Keratinocyte (primary cell): ENCODE measurements at regions not wholly inside any gene's neighbourhood (a gene's known extent, or its start where the extent isn't known, plus 50 kb on each side); places are given as distances from the start of the nearest gene placed in this dataset.

ENCODE experiments used
- DNase-seq: peaks from one replicate; pipeline ENCODE4 v3.0.0-alpha.2; 2011; ENCODE audit warnings: low read depth, missing footprints, low spot score
- FAIRE-seq: peaks from 2 replicates; lab custom pipeline; 2011; peaks lifted over from hg19 to GRCh38; lab: Jason Lieb, UNC
- H2AFZ ChIP-seq: 2 replicates; pipeline ENCODE4 v1.6.0; 2012; ENCODE audit warnings: low read length, control low read depth, inconsistent platforms; ENCODE audit not compliant: control insufficient read depth
- H3K27ac ChIP-seq: 2 replicates; pipeline ENCODE4 v1.5.1; 2011; ENCODE audit warnings: low read length; ENCODE audit not compliant: control insufficient read depth, insufficient read depth
- H3K27me3 ChIP-seq: 3 replicates; pipeline ENCODE4 v1.6.0; 2011; ENCODE audit warnings: low read length; ENCODE audit not compliant: control insufficient read depth, insufficient read depth; ENCODE audit errors: extremely low read depth
- H3K36me3 ChIP-seq, 2 experiments: 2 replicates in 1 of 2; 3 replicates in 1 of 2; pipeline ENCODE4 v1.5.1; 2011; ENCODE audit warnings: low read length in 2 of 2, mild to moderate bottlenecking in 1 of 2; ENCODE audit not compliant: control insufficient read depth in 2 of 2, insufficient read depth in 2 of 2; ENCODE audit errors: extremely low read depth in 1 of 2
- H3K4me1 ChIP-seq: 3 replicates; pipeline ENCODE4 v1.5.1; 2011; ENCODE audit warnings: low read length; ENCODE audit not compliant: control insufficient read depth, insufficient read depth; ENCODE audit errors: extremely low read depth
- H3K4me2 ChIP-seq: 3 replicates; pipeline ENCODE4 v1.6.0; 2011; ENCODE audit warnings: low read depth, low read length; ENCODE audit not compliant: control insufficient read depth, insufficient read depth; ENCODE audit errors: extremely low read depth
- H3K4me3 ChIP-seq, 3 experiments: fragments of 200-600 bp in 1 of 3; sonication (generic) in 1 of 3; 2 replicates in 2 of 3; 3 replicates in 1 of 3; pipeline ENCODE4 v1.5.1; 2011 to 2016; ENCODE audit warnings: low read length in 3 of 3, mild to moderate bottlenecking in 3 of 3, control low read depth in 2 of 3, inconsistent platforms in 1 of 3, low read depth in 1 of 3, mixed read lengths in 1 of 3, mixed run types in 1 of 3, moderate library complexity in 1 of 3; ENCODE audit not compliant: control insufficient read depth in 2 of 3, insufficient read depth in 2 of 3; ENCODE audit errors: extremely low read depth in 1 of 3
- H3K79me2 ChIP-seq: 2 replicates; pipeline ENCODE4 v1.6.0; 2012; ENCODE audit warnings: low read length; ENCODE audit not compliant: control insufficient read depth, insufficient read depth
- H3K9ac ChIP-seq: 3 replicates; pipeline ENCODE4 v1.6.0; 2011; ENCODE audit warnings: low read length; ENCODE audit not compliant: control insufficient read depth, insufficient read depth; ENCODE audit errors: extremely low read depth
- H3K9me1 ChIP-seq: 3 replicates; pipeline ENCODE4 v1.6.0; 2011; ENCODE audit warnings: low read length; ENCODE audit not compliant: control insufficient read depth, insufficient read depth; ENCODE audit errors: extremely low read depth
- H3K9me3 ChIP-seq: 2 replicates; pipeline ENCODE4 v1.5.1; 2012; ENCODE audit warnings: low read depth, low read length; ENCODE audit not compliant: control insufficient read depth
- H4K20me1 ChIP-seq: 3 replicates; pipeline ENCODE4 v1.6.0; 2011; ENCODE audit warnings: low read length; ENCODE audit not compliant: control insufficient read depth, insufficient read depth; ENCODE audit errors: extremely low read depth
- EZH2 ChIP-seq: IDR thresholded peaks from one replicate; pipeline ENCODE4 v1.6.1; 2012; ENCODE audit warnings: inconsistent platforms, mild to moderate bottlenecking, low read length, moderate library complexity
- dilution Hi-C: fragments of 300-500 bp; cut with MboI; formaldehyde crosslinking; loops from one replicate; pipeline ENCODE4 v1.7.0; 2020; ENCODE audit warnings: low sequenced_read_pairs; ENCODE audit not compliant: extremely low pct_ligation_motif_present
- TF ChIP-seq, protein P1 (sequence below), 3 experiments: IDR thresholded peaks in 1 of 3; conservative IDR thresholded peaks in 1 of 3; optimal IDR thresholded peaks in 1 of 3; 2 replicates in 2 of 3; 3 replicates in 1 of 3; pipeline versions ENCODE3 to v1.5.1; 2011; ENCODE audit warnings: low read length in 3 of 3, mild to moderate bottlenecking in 3 of 3, moderate library complexity in 2 of 3, control low read depth in 1 of 3, inconsistent platforms in 1 of 3; ENCODE audit not compliant: insufficient read depth in 2 of 3; ENCODE audit errors: extremely low read depth in 1 of 3

DNA sequence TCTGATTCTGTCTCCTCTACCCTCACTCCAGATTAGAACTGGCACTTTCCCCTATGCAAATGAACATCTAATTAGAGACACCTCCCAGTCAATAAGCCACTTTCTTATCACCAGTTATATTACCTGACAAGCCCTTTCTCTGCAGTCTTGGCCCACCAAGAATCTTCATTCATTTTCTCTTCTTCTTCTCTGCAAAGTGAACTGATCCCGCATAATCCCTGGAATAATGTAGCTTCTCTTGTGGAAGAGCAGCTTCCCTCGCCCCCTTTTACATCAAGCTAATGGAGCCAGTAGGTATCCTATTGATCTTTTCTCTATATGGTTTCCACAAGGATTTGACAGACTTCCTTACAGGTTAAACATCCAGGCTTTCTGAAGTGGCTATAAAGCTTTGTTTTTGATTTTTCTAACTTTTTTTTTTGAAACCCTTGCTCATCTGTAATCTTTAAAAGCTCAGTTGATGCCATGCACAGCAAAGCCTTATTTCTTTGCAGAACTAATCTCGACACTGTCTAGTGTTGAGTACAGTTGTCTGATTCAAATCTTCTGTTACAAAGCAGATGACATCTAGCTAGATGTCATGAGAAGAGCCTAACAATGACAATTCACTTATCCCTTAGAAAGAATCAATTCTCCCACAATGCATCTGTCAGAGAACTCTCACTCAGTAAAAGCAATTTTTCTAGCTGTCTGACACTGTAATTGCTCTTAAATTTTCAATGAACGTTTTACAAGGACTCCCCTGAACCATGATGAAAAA is 281.4 kb downstream of the ISL1 start:
- Histone ChIP-seq H3K9ac (no peak overlapping the region), H3K9me1 (no peaks in the 10 kb centered on the region), H3K4me2 (no peak overlapping the region), H3K27me3 (no peaks in the 10 kb centered on the region), H3K4me3 (no peak overlapping the region), H3K27ac (no peak overlapping the region), H3K79me2 (no peaks in the 10 kb centered on the region), H3K4me1 (no peaks in the 10 kb centered on the region), H2AFZ (no peak overlapping the region), H3K36me3 (no peaks in the 10 kb centered on the region), H3K9me3 (no peaks in the 10 kb centered on the region), H4K20me1 (no peaks in the 10 kb centered on the region)
- TF ChIP-seq EZH2, result no peak
- TF ChIP-seq, protein P1, sequence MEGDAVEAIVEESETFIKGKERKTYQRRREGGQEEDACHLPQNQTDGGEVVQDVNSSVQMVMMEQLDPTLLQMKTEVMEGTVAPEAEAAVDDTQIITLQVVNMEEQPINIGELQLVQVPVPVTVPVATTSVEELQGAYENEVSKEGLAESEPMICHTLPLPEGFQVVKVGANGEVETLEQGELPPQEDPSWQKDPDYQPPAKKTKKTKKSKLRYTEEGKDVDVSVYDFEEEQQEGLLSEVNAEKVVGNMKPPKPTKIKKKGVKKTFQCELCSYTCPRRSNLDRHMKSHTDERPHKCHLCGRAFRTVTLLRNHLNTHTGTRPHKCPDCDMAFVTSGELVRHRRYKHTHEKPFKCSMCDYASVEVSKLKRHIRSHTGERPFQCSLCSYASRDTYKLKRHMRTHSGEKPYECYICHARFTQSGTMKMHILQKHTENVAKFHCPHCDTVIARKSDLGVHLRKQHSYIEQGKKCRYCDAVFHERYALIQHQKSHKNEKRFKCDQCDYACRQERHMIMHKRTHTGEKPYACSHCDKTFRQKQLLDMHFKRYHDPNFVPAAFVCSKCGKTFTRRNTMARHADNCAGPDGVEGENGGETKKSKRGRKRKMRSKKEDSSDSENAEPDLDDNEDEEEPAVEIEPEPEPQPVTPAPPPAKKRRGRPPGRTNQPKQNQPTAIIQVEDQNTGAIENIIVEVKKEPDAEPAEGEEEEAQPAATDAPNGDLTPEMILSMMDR (optimal IDR thresholded peaks at IDR 0.05 in 1 of 3, IDR thresholded peaks at IDR 0.05 in 1 of 3, conservative IDR thresholded peaks at IDR 0.05 in 1 of 3; ENCODE audit: extremely low read depth in 1 of 3, insufficient read depth in 2 of 3, low read length in 3 of 3), result no peak
- FAIRE-seq, result no peak
- no peak for DNase-seq
- dilution Hi-C loops, result no loop called here

DNA sequence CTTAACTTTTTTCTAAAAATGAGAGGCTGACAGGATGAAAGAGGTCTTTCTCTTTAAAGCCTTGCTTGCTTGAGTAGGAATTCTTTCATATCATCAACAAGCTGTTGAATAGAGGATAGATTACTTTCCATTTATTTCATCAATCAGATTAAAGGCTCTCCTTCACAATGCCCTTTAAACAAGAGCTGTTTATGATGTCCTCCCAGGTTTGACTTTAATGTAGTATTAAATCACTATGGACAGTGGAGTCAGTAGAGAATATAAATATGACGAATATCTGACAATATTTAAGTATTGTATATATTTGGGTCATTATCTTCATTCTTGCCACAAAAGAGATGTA is 282.0 kb downstream of the ISL1 start:
- no peaks in the 10 kb centered on the region for H3K36me3 ChIP-seq
- H3K9me3 ChIP-seq, result no peaks in the 10 kb centered on the region
- no peak for DNase-seq
- no peak for FAIRE-seq
- dilution Hi-C loops, result no loop called here
- no peaks in the 10 kb centered on the region for H3K4me1 ChIP-seq
- no peaks in the 10 kb centered on the region for H4K20me1 ChIP-seq
- no peak overlapping the region for H3K4me2 ChIP-seq
- no peaks in the 10 kb centered on the region for H3K27me3 ChIP-seq
- no peak overlapping the region for H2AFZ ChIP-seq
- H3K9ac ChIP-seq, result no peak overlapping the region
- no peak overlapping the region for H3K4me3 ChIP-seq
- no peaks in the 10 kb centered on the region for H3K9me1 ChIP-seq
- no peak overlapping the region for H3K27ac ChIP-seq
- TF ChIP-seq, protein P1 (optimal IDR thresholded peaks at IDR 0.05 in 1 of 3, IDR thresholded peaks at IDR 0.05 in 1 of 3, conservative IDR thresholded peaks at IDR 0.05 in 1 of 3; ENCODE audit: extremely low read depth in 1 of 3, insufficient read depth in 2 of 3, low read length in 3 of 3), result no peak
- no peak for TF ChIP-seq EZH2
- H3K79me2 ChIP-seq, result no peaks in the 10 kb centered on the region
